Mammary epithelial cell (primary cell): ENCODE measurements at regions not wholly inside any gene's neighbourhood (a gene's known extent, or its start where the extent isn't known, plus 50 kb on each side); places are given as distances from the start of the nearest gene placed in this dataset.

Source experiments
- EZH2 ChIP-seq: IDR thresholded peaks from 2 replicates; pipeline ENCODE4 v1.6.1; 2012; ENCODE audit warnings: low read length, inconsistent platforms, borderline replicate concordance
- TF ChIP-seq, protein P1 (sequence below), 2 donors: IDR thresholded peaks in 1 of 2; conservative IDR thresholded peaks in 1 of 2; 2 replicates each; pipeline ENCODE4 v1.5.1; 2011 to 2012; ENCODE audit warnings: inconsistent platforms in 2 of 2, low read length in 2 of 2, mild to moderate bottlenecking in 2 of 2, control low read depth in 1 of 2, low read depth in 1 of 2; ENCODE audit not compliant: insufficient read depth in 1 of 2; ENCODE audit errors: extremely low read depth in 1 of 2

GRCh38 chr4:136841526-136841925 is 690.8 kb downstream of the PCDH18 start:
- TF ChIP-seq, protein P1, sequence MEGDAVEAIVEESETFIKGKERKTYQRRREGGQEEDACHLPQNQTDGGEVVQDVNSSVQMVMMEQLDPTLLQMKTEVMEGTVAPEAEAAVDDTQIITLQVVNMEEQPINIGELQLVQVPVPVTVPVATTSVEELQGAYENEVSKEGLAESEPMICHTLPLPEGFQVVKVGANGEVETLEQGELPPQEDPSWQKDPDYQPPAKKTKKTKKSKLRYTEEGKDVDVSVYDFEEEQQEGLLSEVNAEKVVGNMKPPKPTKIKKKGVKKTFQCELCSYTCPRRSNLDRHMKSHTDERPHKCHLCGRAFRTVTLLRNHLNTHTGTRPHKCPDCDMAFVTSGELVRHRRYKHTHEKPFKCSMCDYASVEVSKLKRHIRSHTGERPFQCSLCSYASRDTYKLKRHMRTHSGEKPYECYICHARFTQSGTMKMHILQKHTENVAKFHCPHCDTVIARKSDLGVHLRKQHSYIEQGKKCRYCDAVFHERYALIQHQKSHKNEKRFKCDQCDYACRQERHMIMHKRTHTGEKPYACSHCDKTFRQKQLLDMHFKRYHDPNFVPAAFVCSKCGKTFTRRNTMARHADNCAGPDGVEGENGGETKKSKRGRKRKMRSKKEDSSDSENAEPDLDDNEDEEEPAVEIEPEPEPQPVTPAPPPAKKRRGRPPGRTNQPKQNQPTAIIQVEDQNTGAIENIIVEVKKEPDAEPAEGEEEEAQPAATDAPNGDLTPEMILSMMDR (conservative IDR thresholded peaks at IDR 0.05 in 1 of 2, IDR thresholded peaks at IDR 0.05 in 1 of 2; ENCODE audit: extremely low read depth in 1 of 2, insufficient read depth in 1 of 2, low read depth in 1 of 2, low read length in 2 of 2): no peak
- TF ChIP-seq EZH2: no peak
